ENCODE measurements at regions not wholly inside any gene's neighbourhood (a gene's known extent, or its start where the extent isn't known, plus 50 kb on each side); places are given as distances from the start of the nearest gene placed in this dataset.

DNA sequence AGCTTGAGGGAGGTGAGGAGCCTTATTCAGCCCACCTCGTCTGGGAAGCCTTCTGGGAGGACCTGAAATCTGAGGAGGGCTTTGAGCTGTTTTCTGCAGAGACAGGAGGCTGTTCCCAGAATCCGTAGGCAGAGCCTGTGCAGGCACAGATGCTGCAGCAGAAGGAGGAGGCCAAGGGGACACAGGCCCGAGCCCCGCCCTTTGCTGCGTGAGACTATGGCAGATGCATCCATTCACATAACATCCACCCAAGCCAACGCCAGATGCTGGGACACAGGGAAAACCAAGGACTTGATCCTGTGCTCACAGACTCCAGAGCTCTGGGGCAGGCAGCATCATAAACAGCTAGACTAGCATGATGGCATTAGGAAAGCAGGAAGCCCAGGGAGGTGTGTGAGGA is 98.2 kb downstream of the KCNF1 start:
- Histone ChIP-seq H3K4me1 (replicated peaks in 1 of 2) (peaks cover 11 to 20% of the 10 kb centered on the region in 2 donors), H3K27ac (no peak overlapping the region), H3K4me3 (no peak overlapping the region)
- in situ Hi-C loops (cut with MboI; ENCODE audit: low pct_unique_long_range_greater_than_20kb in 2 of 9, low sequenced_read_pairs in 9 of 9, unreplicated experiment in 9 of 9): no loop called here
- peak in 4 of 8 experiments; percentile 42 to 98 (median 52) for ATAC-seq (replicated peaks in 6 of 8)
- 0 to 83% (median 69%) methylated on average over 1 to 5 of the region's 6 CpGs; no CpG with 5 or more reads in 2 of the 10 experiments for WGBS, 10 experiments

DNA sequence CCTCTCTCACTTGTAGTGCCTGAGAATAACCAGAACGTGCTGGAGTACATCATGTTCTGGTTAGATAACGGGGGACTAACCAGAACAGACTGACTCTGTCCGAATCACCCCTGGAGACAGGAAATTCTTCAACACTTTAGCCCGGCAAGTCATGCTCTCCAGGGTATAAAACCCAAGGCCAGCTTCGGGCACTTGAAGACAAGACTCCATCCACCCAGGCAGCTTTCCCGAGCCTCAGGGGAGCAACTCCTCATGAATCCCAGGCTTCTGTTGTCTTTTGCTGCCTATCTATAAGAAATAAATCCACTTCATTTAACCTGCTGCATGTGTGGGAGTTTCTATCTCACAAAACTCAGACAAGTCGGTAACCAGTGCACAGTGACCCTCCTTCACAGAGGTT is 99.6 kb downstream of the KCNF1 start:
- no peak for ATAC-seq (replicated peaks in 6 of 8)
- in situ Hi-C loops (cut with MboI; ENCODE audit: low pct_unique_long_range_greater_than_20kb in 2 of 9, low sequenced_read_pairs in 9 of 9, unreplicated experiment in 9 of 9): no loop called here
- Histone ChIP-seq H3K4me3 (no peak overlapping the region), H3K4me1 (replicated peaks in 1 of 2) (peaks cover 11 to 29% of the 10 kb centered on the region in 2 donors), H3K27ac (no peak overlapping the region)
- WGBS, 10 experiments: 45 to 100% (median 90%) methylated on average over 1 to 7 of the region's 7 CpGs; no CpG with 5 or more reads in 2 of the 10 experiments

DNA sequence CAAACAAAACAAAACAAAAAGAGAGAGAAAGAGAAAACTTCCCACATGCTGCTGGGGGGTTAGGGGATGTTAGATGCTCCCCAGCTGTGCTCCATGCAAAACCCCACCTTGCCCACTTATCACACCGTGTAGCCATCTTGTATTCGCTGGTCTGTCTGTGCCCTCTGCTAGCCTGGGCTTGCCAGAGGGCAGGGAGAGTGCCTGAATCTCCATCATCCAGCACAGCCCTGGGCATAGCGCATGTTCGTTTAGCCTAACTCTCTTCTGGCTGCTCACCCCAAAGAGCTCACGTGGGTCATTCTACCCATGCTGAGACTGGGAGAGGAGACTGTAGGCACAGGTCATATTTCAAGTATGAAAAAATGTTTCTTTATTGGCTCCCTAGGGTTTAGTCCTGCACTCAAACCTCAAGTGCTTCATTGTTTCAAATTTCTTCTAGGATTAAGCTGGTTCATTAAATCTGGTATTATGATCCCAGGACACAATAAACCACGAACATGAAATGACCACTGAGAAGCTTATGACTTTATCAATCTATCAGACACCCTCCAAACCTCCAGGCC is 100.5 kb downstream of the KCNF1 start:
- H3K4me1 ChIP-seq (replicated peaks in 1 of 2): peaks cover 11 to 29% of the 10 kb centered on the region in 2 donors
- H3K4me3 ChIP-seq: no peak overlapping the region
- WGBS, 10 experiments: 11 to 100% (median 51%) methylated on average over 1 to 4 of the region's 6 CpGs
- in situ Hi-C loops (cut with MboI; ENCODE audit: low pct_unique_long_range_greater_than_20kb in 2 of 9, low sequenced_read_pairs in 9 of 9, unreplicated experiment in 9 of 9): no loop called here
- ATAC-seq (replicated peaks in 6 of 8): no peak
- no peak overlapping the region for H3K27ac ChIP-seq

DNA sequence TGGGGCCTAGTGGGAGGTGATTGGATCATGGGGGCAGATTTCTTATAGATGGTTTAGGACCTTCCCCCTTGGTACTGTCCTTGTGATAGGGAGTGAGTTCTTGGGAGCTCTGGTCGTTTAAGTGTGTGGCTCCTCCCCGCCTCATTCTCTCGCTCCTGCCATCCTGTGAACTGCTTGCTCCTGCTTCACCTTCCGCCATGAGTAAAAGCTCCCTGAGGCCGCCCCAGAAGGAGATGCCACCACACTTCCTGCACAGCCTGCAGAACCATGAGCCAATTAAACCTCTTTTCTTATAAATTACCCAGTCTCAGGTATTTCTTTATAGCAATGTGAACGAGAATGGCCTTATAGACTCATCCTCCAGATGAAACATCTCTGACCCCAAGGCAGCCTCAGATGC is 101.5 kb downstream of the KCNF1 start:
- in situ Hi-C loops (cut with MboI; ENCODE audit: low pct_unique_long_range_greater_than_20kb in 2 of 9, low sequenced_read_pairs in 9 of 9, unreplicated experiment in 9 of 9): no loop called here
- ATAC-seq (replicated peaks in 6 of 8): no peak
- peaks cover 8 to 22% of the 10 kb centered on the region in 2 donors for H3K4me1 ChIP-seq (replicated peaks in 1 of 2)
- H3K4me3 ChIP-seq: no peak overlapping the region
- WGBS, 10 experiments: 36 to 80% (median 58%) methylated on average over 2 to 5 of the region's 6 CpGs; no CpG with 5 or more reads in 6 of the 10 experiments
- H3K27ac ChIP-seq: no peak overlapping the region

DNA sequence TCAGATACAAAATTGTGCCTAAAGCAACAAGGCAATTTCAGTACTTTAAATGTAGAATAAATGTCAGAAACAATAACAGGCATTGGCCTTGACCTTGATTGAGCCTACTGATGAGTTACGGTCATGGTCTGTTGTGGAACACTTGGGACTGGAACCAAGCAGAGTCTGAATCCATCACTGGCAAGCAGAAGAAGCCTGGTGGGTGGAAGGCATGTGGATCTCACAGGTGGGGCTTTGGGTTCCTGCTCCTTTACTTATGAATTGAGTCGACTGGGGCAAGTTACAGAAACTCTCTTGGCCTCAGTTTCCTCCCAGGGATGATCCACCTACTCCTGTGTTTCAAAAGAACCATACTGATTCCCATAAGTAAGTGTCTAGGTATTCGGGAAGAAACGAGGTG is 102.3 kb downstream of the KCNF1 start:
- 25 to 97% (median 63%) methylated on average over 2 to 4 of the region's 4 CpGs; no CpG with 5 or more reads in 3 of the 10 experiments for WGBS, 10 experiments
- in situ Hi-C loops (cut with MboI; ENCODE audit: low pct_unique_long_range_greater_than_20kb in 2 of 9, low sequenced_read_pairs in 9 of 9, unreplicated experiment in 9 of 9): no loop called here
- Histone ChIP-seq H3K27ac (no peak overlapping the region), H3K4me1 (replicated peaks in 1 of 2) (peaks cover 8 to 20% of the 10 kb centered on the region in 2 donors), H3K4me3 (no peak overlapping the region)
- ATAC-seq (replicated peaks in 6 of 8): no peak

DNA sequence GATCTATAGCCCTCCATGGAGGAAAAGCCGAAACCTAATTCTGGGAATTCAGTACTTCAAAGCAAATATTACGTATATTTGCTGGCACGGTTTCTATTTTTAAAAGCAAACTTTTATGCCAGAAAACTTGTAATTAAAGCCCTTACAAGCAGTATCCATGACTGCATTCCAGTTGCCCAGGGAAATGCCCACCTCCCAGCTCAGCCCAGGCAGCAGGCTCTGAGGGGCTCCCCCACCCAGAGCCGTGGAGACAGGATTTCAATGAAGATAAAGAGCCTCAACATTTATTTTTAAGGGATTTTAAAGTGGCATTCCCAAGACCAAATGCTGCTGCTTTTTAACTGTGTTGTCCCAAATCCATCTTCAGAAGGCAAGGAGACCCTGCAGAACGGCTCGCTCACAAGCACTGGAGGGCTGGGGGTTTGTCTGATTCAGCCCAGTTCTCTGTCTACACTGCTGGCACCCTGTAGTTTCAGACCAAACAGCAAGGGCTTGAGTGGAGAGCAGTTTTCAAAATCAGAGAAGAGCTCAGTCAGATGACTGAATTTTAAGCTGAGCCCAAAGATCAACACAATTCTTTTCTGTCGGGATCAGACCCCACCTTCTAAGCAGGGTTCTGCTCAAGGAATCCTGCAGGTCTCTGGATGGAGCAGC is 105.1 kb downstream of the KCNF1 start:
- Histone ChIP-seq H3K27ac (no peak overlapping the region), H3K4me3 (no peak overlapping the region), H3K4me1 (replicated peaks in 1 of 2) (peaks cover 8 to 24% of the 10 kb centered on the region in 2 donors)
- in situ Hi-C loops (cut with MboI; ENCODE audit: low pct_unique_long_range_greater_than_20kb in 2 of 9, low sequenced_read_pairs in 9 of 9, unreplicated experiment in 9 of 9): no loop called here
- WGBS, 10 experiments: 46 to 91% (median 77%) methylated on average over 1 to 6 of the region's 7 CpGs
- peak in 1 of 8 experiments; percentile 94 for ATAC-seq (replicated peaks in 6 of 8)

DNA sequence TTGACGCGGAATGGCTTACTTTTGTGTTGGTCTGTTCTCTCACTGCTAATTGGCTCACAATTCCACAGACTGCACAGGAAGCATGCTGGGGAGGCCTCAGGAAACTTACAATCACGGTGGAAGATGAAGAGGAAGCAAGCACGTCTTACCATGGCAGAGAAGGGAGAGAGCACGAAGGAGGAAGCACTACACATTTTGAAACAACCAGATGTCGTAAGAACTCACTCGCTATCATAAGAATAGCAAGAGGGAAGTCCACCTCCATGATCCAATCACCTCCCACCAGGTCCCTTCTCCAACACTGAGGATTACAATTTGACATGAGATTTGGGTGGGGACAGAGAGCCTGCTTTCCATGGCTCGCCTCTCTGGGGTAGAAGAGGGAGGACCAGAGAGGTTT is 106.2 kb downstream of the KCNF1 start:
- no peak overlapping the region for H3K4me3 ChIP-seq
- no peak overlapping the region for H3K27ac ChIP-seq
- peaks cover 8 to 24% of the 10 kb centered on the region in 2 donors for H3K4me1 ChIP-seq (replicated peaks in 1 of 2)
- 53 to 100% (median 80%) methylated on average over 3 to 7 of the region's 8 CpGs; no CpG with 5 or more reads in 3 of the 10 experiments for WGBS, 10 experiments
- in situ Hi-C loops (cut with MboI; ENCODE audit: low pct_unique_long_range_greater_than_20kb in 2 of 9, low sequenced_read_pairs in 9 of 9, unreplicated experiment in 9 of 9): no loop called here
- no peak for ATAC-seq (replicated peaks in 6 of 8)

DNA sequence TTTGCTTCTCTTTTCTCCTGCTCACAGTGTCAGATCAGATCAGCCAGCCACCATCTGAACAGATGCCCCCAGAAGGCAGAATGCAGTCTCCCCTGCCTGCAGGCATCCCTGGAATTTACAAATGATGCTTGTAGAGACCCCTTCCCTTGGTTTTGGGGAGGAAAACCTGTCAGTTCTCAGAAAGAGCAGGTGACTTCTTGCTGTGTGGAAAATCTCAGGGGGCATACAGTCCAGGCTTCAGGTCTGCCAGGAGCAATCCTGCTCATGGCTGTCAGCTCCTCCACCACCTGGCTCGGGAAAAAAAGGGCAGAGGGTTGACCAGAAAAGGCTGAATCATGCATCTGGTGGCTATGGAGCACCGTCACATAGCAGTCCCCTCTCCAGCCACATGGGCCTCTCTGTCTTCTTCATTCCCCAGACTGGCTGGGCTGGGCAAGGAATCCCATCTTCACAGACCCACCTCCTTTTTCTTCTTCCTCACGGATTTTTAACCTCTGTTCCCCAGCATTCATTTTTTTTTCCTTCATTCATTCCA is 107.0 kb downstream of the KCNF1 start:
- 0 to 89% (median 18%) methylated on average over 1 to 3 of the region's 3 CpGs; no CpG with 5 or more reads in 3 of the 10 experiments for WGBS, 10 experiments
- peaks cover 8 to 24% of the 10 kb centered on the region in 2 donors for H3K4me1 ChIP-seq (replicated peaks in 1 of 2)
- H3K4me3 ChIP-seq: no peak overlapping the region
- H3K27ac ChIP-seq: no peak overlapping the region
- ATAC-seq (replicated peaks in 6 of 8): no peak
- in situ Hi-C loops (cut with MboI; ENCODE audit: low pct_unique_long_range_greater_than_20kb in 2 of 9, low sequenced_read_pairs in 9 of 9, unreplicated experiment in 9 of 9): no loop called here

DNA sequence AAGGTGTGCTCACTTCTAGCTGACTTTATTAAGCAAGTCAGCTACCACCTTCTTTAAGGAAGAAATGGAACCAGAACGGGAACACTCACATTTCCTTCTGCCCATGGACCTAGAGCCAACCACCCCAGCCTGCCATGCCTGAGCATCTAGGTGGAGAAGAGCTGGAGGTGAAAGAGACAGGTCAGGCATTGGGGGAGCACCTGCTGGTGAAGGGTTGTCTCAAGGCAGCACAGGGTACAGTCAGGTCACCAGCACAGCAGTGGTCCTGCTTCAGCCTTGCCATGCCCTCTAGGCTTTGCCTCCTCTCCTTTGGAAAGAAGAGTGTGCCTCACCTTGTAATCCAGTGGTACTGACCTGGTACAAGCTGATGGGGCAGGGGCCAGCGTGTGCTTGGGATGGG is 107.9 kb downstream of the KCNF1 start:
- H3K4me1 ChIP-seq (replicated peaks in 1 of 2): peaks cover 11 to 24% of the 10 kb centered on the region in 2 donors
- ATAC-seq (replicated peaks in 6 of 8): no peak
- no peak overlapping the region for H3K4me3 ChIP-seq
- in situ Hi-C loops (cut with MboI; ENCODE audit: low pct_unique_long_range_greater_than_20kb in 2 of 9, low sequenced_read_pairs in 9 of 9, unreplicated experiment in 9 of 9): no loop called here
- H3K27ac ChIP-seq: no peak overlapping the region
- 0 to 86% (median 40%) methylated on average over 1 to 2 of the region's 2 CpGs; no CpG with 5 or more reads in 4 of the 10 experiments for WGBS, 10 experiments

DNA sequence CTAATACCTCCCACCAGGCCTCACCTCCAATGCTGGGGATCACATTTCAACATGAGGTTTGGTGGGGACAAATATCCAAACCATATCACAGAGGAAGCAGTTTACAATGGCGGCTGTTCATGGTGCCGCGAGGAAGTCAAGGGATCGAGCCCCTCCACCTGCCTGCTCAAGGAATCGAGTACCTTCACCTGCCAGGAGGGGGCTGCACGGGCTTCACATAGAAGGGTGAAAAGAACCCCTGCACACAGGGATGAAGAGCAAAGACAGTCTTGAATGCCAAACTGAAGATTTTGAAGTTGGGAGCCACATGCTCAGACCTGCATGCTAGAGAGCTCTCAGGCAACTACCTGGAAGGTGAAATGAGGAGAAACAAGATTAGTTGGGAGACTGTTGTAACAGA is 110.3 kb downstream of the KCNF1 start:
- no peak overlapping the region for H3K27ac ChIP-seq
- H3K4me1 ChIP-seq (replicated peaks in 1 of 2): peaks cover 10 to 11% of the 10 kb centered on the region in 2 donors
- 60 to 100% (median 82%) methylated on average over 1 to 5 of the region's 6 CpGs; no CpG with 5 or more reads in 4 of the 10 experiments for WGBS, 10 experiments
- ATAC-seq (replicated peaks in 6 of 8): no peak
- in situ Hi-C loops (cut with MboI; ENCODE audit: low pct_unique_long_range_greater_than_20kb in 2 of 9, low sequenced_read_pairs in 9 of 9, unreplicated experiment in 9 of 9): no loop called here
- H3K4me3 ChIP-seq: no peak overlapping the region

DNA sequence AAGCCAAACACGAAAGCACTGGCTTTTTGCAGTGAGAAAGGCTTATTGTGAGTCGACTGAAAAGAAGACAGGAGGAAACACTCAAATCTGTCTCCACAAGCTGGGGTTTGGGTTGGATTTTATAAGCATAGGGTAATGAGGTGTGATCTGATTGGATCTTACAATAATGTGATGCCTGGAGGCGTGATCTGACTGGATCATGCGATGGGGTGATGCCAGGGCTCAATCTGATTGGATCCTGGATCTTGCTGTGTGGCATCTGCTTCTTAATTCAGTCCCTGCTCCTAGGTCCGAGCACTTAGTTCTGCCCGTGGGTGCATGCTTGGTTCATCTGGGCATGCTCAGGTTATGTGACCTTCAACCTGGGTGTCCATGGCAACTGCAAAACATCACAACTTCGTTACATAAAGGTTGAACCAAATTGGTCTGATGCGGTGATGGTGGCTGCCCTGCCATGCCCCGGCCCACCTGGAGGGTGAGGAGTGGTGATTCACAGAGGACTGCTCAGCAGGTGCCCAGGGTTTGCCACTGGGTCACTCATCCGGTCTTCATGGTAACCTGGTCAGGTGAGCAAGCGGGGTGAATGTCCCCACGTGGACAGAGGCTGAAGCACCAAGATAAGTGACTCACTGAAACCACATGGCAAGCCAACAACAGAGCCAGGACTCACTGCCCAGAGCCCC is 111.0 kb downstream of the KCNF1 start:
- Histone ChIP-seq H3K4me1 (replicated peaks in 1 of 2) (peaks cover 10 to 11% of the 10 kb centered on the region in 2 donors), H3K27ac (no peak overlapping the region), H3K4me3 (no peak overlapping the region)
- 20 to 100% (median 75%) methylated on average over 1 to 8 of the region's 12 CpGs; no CpG with 5 or more reads in 3 of the 10 experiments for WGBS, 10 experiments
- ATAC-seq (replicated peaks in 6 of 8): no peak
- in situ Hi-C loops (cut with MboI; ENCODE audit: low pct_unique_long_range_greater_than_20kb in 2 of 9, low sequenced_read_pairs in 9 of 9, unreplicated experiment in 9 of 9): no loop called here

DNA sequence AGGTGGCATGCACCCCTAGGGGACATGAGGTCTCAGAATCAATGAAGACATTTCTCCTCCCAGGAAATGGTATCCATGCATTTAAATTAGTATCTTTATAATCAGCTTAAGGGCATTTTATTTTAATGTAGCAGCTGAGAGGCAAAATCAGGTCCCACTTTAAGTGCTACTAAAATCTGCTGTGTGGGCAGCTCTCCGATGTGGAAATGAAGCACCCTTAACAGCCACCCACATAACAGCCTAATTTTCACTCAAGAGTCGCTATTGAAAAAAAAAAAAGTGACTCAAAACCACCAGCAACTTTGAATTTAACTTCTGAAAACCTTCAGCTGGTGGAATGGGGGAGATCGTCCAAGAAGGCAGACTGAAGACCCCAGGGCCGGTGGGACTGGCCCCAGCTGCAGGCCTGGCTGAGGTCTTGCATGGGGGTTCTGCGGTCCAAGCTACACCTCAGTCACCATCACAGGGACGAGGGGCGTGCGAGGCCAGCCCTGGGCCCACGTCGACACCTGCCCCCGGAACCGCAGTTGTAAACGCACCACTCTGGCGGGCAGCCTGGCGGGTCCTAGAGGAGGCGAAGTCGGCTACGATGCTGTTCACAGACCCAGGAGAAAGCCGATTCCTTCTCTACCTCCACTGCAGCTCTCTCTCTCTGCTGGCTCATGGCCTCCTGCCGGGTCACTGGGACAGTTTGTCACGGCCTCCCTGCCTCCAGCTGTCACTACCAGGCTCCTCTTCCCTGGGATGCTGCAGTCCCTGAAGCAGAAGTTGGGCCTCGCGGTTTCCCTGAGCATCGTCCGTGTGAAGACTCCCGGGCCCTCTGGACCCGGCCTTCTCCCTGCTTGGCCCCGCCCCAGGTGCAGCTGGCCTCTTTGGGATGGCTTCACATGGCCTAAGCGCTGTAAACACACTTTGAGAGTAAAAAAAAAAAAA is 111.9 kb downstream of the KCNF1 start:
- in situ Hi-C loops (cut with MboI; ENCODE audit: low pct_unique_long_range_greater_than_20kb in 2 of 9, low sequenced_read_pairs in 9 of 9, unreplicated experiment in 9 of 9): no loop called here
- ATAC-seq (replicated peaks in 6 of 8): peak in 4 of 8 experiments; percentile 56 to 90 (median 80)
- 62 to 90% (median 69%) methylated on average over 2 to 23 of the region's 29 CpGs; no CpG with 5 or more reads in 2 of the 10 experiments for WGBS, 10 experiments
- Histone ChIP-seq H3K27ac (peak overlapping the region in 1 of 2 donors; percentile 41), H3K4me3 (no peak overlapping the region), H3K4me1 (replicated peaks in 1 of 2) (peaks cover 10 to 11% of the 10 kb centered on the region in 2 donors)
